ENCODE measurements at regions not wholly inside any gene's neighbourhood (a gene's known extent, or its start where the extent isn't known, plus 50 kb on each side); places are given as distances from the start of the nearest gene placed in this dataset.
"Not testable (repeated sequence)": the region's sequence is repeated elsewhere in the genome, so short reads cannot be mapped to it uniquely, and the experiment has no call there.

DNA sequence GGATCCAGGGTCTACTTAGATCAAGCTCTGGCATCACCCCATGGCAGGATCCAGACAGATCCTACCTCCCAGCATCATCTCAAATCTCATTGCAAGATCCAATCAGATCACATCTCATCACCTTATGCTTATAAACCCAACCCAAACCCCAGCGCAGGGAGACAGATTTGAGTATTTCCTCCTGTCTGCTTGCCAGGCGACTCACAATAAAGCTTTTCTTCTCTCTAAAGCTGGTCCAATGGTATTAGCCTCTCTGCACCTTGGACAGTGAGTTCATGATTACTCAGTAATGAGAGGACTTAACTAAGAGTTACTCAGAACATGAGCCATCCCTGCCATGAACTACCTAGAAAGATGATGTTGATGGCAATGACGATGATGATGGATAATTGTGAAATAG is 281.7 kb downstream of the CEP170 start:
- H3K9ac ChIP-seq (ENCODE audit: control insufficient read depth, extremely low read depth, insufficient read depth, low read length); H3K9me3 ChIP-seq (ENCODE audit: control insufficient read depth, low read depth, low read length); H3K27ac ChIP-seq (ENCODE audit: control insufficient read depth, insufficient read depth, low read length); H3K27me3 ChIP-seq (ENCODE audit: control insufficient read depth, extremely low read depth, insufficient read depth, low read length); dilution Hi-C loops (cut with MboI; ENCODE audit: extremely low pct_ligation_motif_present, low sequenced_read_pairs); H3K4me1 ChIP-seq (ENCODE audit: control insufficient read depth, extremely low read depth, insufficient read depth, low read length); H2AFZ ChIP-seq (ENCODE audit: control insufficient read depth, low read length); H3K79me2 ChIP-seq (ENCODE audit: control insufficient read depth, insufficient read depth, low read length); H4K20me1 ChIP-seq (ENCODE audit: control insufficient read depth, extremely low read depth, insufficient read depth, low read length); H3K36me3 ChIP-seq (ENCODE audit: control insufficient read depth in 2 of 2, extremely low read depth in 1 of 2, insufficient read depth in 2 of 2, low read length in 2 of 2); H3K4me3 ChIP-seq (ENCODE audit: control insufficient read depth in 2 of 3, extremely low read depth in 1 of 3, insufficient read depth in 2 of 3, low read depth in 1 of 3, low read length in 3 of 3); H3K9me1 ChIP-seq (ENCODE audit: control insufficient read depth, extremely low read depth, insufficient read depth, low read length); H3K4me2 ChIP-seq (ENCODE audit: control insufficient read depth, extremely low read depth, insufficient read depth, low read depth, low read length): not testable (repeated sequence)
- FAIRE-seq (peak; percentile 48), DNase-seq (ENCODE audit: low read depth, low spot score) (peak; percentile 0)

DNA sequence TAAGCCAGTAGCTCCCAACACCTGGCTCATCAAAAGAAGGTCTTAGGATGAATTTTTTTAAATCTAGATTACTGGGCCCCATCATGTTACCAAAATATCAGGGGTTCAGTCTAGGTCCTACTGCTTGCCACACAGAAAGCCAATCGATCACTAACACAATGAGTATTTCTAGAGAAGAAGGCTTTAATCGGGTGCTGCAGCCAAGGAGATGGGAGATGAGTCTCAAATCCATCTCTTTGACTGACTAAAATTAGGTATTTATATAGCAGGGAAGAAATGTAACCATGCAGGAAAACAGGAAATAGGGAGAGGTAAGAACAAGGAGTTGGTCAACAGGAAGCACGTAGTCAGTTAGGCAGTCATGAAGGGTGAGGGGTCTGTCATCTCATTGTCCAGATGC is 288.2 kb downstream of the CEP170 start:
- Histone ChIP-seq H3K4me3 (ENCODE audit: control insufficient read depth in 2 of 3, extremely low read depth in 1 of 3, insufficient read depth in 2 of 3, low read depth in 1 of 3, low read length in 3 of 3) (no peak overlapping the region), H4K20me1 (ENCODE audit: control insufficient read depth, extremely low read depth, insufficient read depth, low read length) (no peaks in the 10 kb centered on the region), H2AFZ (ENCODE audit: control insufficient read depth, low read length) (no peak overlapping the region), H3K36me3 (ENCODE audit: control insufficient read depth in 2 of 2, extremely low read depth in 1 of 2, insufficient read depth in 2 of 2, low read length in 2 of 2) (no peaks in the 10 kb centered on the region), H3K4me1 (ENCODE audit: control insufficient read depth, extremely low read depth, insufficient read depth, low read length) (no peaks in the 10 kb centered on the region), H3K4me2 (ENCODE audit: control insufficient read depth, extremely low read depth, insufficient read depth, low read depth, low read length) (no peak overlapping the region), H3K9me1 (ENCODE audit: control insufficient read depth, extremely low read depth, insufficient read depth, low read length) (no peaks in the 10 kb centered on the region), H3K27me3 (ENCODE audit: control insufficient read depth, extremely low read depth, insufficient read depth, low read length) (no peaks in the 10 kb centered on the region), H3K9me3 (ENCODE audit: control insufficient read depth, low read depth, low read length) (no peaks in the 10 kb centered on the region), H3K79me2 (ENCODE audit: control insufficient read depth, insufficient read depth, low read length) (no peaks in the 10 kb centered on the region), H3K27ac (ENCODE audit: control insufficient read depth, insufficient read depth, low read length) (no peak overlapping the region), H3K9ac (ENCODE audit: control insufficient read depth, extremely low read depth, insufficient read depth, low read length) (no peak overlapping the region)
- dilution Hi-C loops (cut with MboI; ENCODE audit: extremely low pct_ligation_motif_present, low sequenced_read_pairs), result no loop called here
- DNase-seq (ENCODE audit: low read depth, low spot score), result no peak
- FAIRE-seq, result no peak
- no peak for TF ChIP-seq EZH2 (IDR thresholded peaks at IDR 0.05; ENCODE audit: low read length)
- TF ChIP-seq, protein P1, sequence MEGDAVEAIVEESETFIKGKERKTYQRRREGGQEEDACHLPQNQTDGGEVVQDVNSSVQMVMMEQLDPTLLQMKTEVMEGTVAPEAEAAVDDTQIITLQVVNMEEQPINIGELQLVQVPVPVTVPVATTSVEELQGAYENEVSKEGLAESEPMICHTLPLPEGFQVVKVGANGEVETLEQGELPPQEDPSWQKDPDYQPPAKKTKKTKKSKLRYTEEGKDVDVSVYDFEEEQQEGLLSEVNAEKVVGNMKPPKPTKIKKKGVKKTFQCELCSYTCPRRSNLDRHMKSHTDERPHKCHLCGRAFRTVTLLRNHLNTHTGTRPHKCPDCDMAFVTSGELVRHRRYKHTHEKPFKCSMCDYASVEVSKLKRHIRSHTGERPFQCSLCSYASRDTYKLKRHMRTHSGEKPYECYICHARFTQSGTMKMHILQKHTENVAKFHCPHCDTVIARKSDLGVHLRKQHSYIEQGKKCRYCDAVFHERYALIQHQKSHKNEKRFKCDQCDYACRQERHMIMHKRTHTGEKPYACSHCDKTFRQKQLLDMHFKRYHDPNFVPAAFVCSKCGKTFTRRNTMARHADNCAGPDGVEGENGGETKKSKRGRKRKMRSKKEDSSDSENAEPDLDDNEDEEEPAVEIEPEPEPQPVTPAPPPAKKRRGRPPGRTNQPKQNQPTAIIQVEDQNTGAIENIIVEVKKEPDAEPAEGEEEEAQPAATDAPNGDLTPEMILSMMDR (optimal IDR thresholded peaks at IDR 0.05 in 1 of 3, IDR thresholded peaks at IDR 0.05 in 1 of 3, conservative IDR thresholded peaks at IDR 0.05 in 1 of 3; ENCODE audit: extremely low read depth in 1 of 3, insufficient read depth in 2 of 3, low read length in 3 of 3), result no peak

DNA sequence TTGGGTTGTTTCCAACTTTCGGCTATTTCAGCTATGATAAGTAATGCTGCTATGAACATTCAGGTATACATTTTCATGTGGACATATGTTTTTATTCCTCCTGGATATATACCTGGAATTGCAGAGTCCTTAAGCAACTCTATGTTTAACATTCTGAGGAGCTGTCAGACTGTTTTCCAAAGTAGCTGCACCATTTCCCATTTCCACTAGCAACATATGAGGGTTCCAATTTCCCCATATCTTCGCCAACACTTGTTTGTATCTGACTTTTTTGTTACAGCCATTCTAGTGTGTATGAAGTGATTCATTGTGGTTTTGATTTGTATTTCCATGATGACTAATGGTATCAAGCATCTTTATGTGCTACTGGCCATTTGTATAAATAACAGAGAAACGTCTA is 295.7 kb downstream of the CEP170 start:
- H3K36me3 ChIP-seq (ENCODE audit: control insufficient read depth in 2 of 2, extremely low read depth in 1 of 2, insufficient read depth in 2 of 2, low read length in 2 of 2); H3K9me3 ChIP-seq (ENCODE audit: control insufficient read depth, low read depth, low read length); H3K79me2 ChIP-seq (ENCODE audit: control insufficient read depth, insufficient read depth, low read length); H3K4me3 ChIP-seq (ENCODE audit: control insufficient read depth in 2 of 3, extremely low read depth in 1 of 3, insufficient read depth in 2 of 3, low read depth in 1 of 3, low read length in 3 of 3); dilution Hi-C loops (cut with MboI; ENCODE audit: extremely low pct_ligation_motif_present, low sequenced_read_pairs); H4K20me1 ChIP-seq (ENCODE audit: control insufficient read depth, extremely low read depth, insufficient read depth, low read length); H3K27me3 ChIP-seq (ENCODE audit: control insufficient read depth, extremely low read depth, insufficient read depth, low read length); H3K9me1 ChIP-seq (ENCODE audit: control insufficient read depth, extremely low read depth, insufficient read depth, low read length); H3K9ac ChIP-seq (ENCODE audit: control insufficient read depth, extremely low read depth, insufficient read depth, low read length); H3K4me1 ChIP-seq (ENCODE audit: control insufficient read depth, extremely low read depth, insufficient read depth, low read length); H3K4me2 ChIP-seq (ENCODE audit: control insufficient read depth, extremely low read depth, insufficient read depth, low read depth, low read length); DNase-seq (ENCODE audit: low read depth, low spot score); H2AFZ ChIP-seq (ENCODE audit: control insufficient read depth, low read length); FAIRE-seq; H3K27ac ChIP-seq (ENCODE audit: control insufficient read depth, insufficient read depth, low read length): not testable (repeated sequence)

DNA sequence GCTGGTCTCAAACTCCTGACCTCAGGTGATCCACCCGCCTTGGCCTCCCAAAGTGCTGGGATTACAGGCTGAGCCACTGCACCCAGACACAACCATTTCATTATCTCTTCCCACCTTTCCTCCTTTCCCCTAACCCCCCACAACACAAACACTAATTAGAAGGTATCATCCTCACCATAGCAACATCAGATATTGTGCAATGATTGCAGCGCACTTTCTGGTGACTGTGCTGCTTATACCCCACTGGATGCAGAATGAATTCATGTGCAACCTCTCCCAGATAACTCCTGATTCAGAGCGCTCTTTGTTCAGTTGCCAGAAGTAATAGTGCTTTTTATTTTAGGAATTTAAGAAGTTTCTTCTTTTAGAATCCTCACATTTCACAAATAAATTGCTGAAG is 300.1 kb downstream of the CEP170 start:
- DNase-seq (ENCODE audit: low read depth, low spot score); H3K9ac ChIP-seq (ENCODE audit: control insufficient read depth, extremely low read depth, insufficient read depth, low read length); H2AFZ ChIP-seq (ENCODE audit: control insufficient read depth, low read length); H3K79me2 ChIP-seq (ENCODE audit: control insufficient read depth, insufficient read depth, low read length); H3K27me3 ChIP-seq (ENCODE audit: control insufficient read depth, extremely low read depth, insufficient read depth, low read length); H3K36me3 ChIP-seq (ENCODE audit: control insufficient read depth in 2 of 2, extremely low read depth in 1 of 2, insufficient read depth in 2 of 2, low read length in 2 of 2); H3K4me3 ChIP-seq (ENCODE audit: control insufficient read depth in 2 of 3, extremely low read depth in 1 of 3, insufficient read depth in 2 of 3, low read depth in 1 of 3, low read length in 3 of 3); dilution Hi-C loops (cut with MboI; ENCODE audit: extremely low pct_ligation_motif_present, low sequenced_read_pairs); H3K9me1 ChIP-seq (ENCODE audit: control insufficient read depth, extremely low read depth, insufficient read depth, low read length); H3K4me1 ChIP-seq (ENCODE audit: control insufficient read depth, extremely low read depth, insufficient read depth, low read length); H3K9me3 ChIP-seq (ENCODE audit: control insufficient read depth, low read depth, low read length); H3K27ac ChIP-seq (ENCODE audit: control insufficient read depth, insufficient read depth, low read length); H3K4me2 ChIP-seq (ENCODE audit: control insufficient read depth, extremely low read depth, insufficient read depth, low read depth, low read length); FAIRE-seq; H4K20me1 ChIP-seq (ENCODE audit: control insufficient read depth, extremely low read depth, insufficient read depth, low read length): not testable (repeated sequence)

Measured in keratinocyte (primary cell).